GM21737 (cell line): ENCODE measurements at regions not wholly inside any gene's neighbourhood (a gene's known extent, or its start where the extent isn't known, plus 50 kb on each side); places are given as distances from the start of the nearest gene placed in this dataset.

Source experiments
- ATAC-seq: cut with Tn5 transposase; IDR thresholded peaks from one replicate; pipeline ENCODE4 v1.9.1; 2021; ENCODE audit warnings: mild to moderate bottlenecking, moderate library complexity; ENCODE audit not compliant: unreplicated experiment

DNA sequence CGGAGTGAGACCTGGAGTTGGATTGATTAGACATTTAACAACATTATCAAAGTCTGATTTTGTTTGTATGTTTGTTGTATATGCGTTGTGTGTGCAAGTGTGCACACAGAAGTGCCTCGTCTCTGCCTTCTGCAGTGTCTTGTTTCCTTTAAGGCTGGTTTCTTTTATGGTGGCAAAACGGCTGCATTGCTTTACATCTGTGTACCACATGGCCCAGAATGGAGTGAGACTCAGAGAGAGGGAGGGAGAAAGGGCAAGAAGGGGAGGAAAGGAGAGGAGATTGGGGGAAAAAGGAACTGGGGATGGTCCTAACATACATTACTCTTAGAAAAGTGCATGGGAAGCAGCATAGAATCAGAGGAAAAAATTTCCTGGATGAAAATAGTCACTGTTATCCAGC, 99.7 kb upstream of the WLS start:
- ATAC-seq, result no peak

GRCh38 chr1:68331117-68331865, 99.0 kb upstream of the WLS start:
- ATAC-seq, result no peak

GRCh38 chr1:68330391-68330790, 98.1 kb upstream of the WLS start:
- no peak for ATAC-seq

GRCh38 chr1:68329096-68329835, 96.9 kb upstream of the WLS start:
- ATAC-seq, result no peak

- no peak for ATAC-seq
Observed at GRCh38 chr1:68328490-68328889, 96.2 kb upstream of the WLS start.

DNA sequence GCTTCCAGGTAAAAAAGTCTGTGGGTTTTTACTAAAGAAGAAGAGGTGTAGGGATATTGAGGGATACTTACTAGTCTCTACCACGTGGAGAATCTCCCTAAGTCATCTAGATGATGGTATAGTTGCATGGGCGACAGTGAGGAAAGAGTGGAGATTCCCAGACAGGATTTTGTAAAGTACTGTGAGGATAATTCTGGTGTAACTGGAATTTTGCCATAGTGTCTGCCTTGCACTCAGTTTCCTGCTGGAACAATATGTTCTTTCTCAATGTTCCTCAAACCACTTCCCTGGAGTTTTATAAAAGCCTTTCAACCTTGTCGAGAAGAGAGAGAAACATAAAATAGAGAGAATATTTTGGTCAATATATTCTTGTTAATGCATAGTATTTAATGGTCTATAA, 95.1 kb upstream of the WLS start:
- ATAC-seq, result no peak

GRCh38 chr1:68326481-68326880, 94.2 kb upstream of the WLS start:
- ATAC-seq, result no peak

DNA sequence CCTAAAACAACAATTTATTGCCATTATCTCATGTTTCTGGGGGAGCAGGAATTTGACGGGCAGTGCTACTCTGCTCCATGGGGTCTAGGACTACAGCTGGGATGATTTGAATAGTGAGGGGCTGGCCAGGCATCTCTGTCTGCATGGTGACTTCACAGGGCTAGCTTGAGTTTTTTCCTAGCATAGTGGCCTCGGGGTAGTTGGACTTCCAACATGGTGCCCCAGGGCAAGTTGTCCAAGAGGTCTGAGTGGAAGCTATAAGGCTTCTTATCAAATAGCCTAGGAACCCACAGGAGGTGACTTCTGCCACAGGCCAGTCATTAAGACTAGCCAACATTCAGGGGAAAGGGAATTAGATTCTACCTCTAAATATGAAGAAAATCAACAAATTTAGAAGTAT, 92.0 kb upstream of the WLS start:
- no peak for ATAC-seq

GRCh38 chr1:68322837-68323687, 90.7 kb upstream of the WLS start:
- ATAC-seq, result no peak

DNA sequence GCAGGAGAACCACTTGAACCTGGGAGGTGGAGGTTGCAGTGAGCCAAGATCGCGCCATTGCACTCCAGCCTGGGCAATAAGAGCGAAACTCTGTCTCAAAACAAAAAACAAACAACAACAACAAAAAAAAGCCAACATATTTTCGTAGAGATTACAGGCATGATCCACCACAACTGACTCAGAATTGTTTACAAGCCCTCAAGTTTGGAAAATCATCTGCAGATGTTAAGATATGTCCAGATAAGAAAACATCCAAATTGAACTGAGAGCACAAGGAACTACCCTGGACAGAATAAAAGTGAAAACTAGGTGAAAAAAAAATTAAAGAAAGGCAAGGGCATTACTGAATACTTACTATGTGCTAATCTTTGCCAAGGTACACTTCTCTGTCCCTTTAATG, 89.8 kb upstream of the WLS start:
- ATAC-seq, result no peak

DNA sequence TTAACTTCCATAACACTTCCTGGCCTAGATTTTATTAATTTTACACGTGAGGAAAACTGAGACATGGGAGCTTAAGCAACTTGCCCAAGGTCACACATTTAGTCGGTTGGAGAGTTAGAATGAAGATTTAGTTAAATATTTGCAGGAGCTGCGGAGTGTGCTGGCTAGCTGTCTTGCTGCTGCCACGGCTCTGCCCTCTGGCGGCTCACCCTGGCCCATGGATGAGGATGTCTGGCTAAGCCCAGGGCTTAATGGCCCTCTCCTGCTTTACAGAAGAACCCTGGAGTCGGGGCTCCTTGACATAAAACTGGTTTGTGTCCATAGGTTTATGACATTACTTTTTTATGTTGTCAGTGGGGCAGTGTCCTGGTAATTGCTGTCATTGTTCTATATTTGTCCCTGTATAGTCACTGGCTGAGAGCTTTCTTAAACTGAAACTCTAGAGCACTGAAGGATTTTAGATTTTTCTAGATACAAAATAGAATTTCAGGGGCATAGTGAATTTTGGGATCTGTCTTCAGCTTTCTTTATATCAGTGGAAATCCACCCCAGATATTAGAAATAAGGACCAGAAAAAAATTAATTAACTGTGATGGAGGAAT, 88.9 kb upstream of the WLS start:
- ATAC-seq, result no peak

DNA sequence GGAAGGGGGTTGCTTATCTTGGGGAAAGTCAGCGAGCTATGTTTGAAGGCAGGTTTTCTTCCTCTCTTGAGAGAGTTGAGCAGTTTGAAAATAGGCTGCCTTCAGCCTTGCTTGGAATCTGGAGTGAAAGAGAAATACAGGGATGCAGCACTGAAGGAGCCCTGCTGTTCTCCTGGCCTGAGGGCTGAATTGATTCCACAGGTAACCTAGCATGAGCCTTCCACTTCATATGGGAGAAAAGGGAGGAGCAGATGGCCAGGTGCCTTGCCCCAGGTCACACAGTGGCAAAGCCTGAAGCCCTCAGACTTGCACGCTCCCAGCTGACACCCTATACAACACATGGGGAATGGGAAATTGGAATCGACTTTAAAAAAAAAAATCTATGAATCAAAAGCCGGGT, 88.0 kb upstream of the WLS start:
- no peak for ATAC-seq

DNA sequence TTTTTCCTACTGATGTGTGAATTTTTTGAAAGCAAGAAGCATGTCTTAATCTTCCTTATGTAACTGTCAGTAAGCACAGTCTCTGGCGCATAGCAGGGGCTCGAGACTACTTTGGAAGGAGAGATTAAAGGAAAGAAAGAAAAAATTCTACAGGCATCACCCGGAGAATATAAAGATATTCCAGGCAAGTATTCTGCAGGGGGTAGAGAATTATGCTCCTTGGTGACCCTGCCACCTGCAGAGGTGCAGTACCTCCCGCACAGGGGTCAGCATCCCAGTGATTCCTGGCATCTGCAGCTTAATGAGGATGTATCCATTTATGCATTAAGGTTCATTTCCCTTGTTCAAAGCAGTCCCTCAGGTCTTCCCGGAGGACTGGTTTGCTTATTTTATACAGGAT, 87.6 kb upstream of the WLS start:
- ATAC-seq, result no peak

DNA sequence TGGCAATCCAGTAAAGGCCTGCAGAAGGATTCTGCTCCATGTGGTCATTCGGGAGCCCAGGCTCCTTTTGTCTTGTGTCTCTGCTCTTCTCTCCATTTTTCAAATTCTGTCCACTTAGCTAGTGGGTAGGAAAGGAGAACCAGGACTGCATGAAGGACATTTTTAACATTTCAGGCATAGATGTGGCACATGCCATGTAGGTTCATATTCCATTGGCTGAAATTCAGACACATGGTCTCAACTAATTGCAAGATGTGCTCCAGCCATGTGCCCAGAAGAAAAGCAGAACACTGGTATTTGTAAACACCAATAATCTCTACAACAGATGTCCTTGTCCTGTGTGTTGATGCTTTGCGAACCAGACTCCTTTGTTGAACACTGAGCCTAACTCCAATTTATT, 85.2 kb upstream of the WLS start:
- ATAC-seq, result no peak

GRCh38 chr1:68314151-68314780, 81.9 kb upstream of the WLS start:
- ATAC-seq, result no peak

GRCh38 chr1:68313735-68314134, 81.4 kb upstream of the WLS start:
- no peak for ATAC-seq

DNA sequence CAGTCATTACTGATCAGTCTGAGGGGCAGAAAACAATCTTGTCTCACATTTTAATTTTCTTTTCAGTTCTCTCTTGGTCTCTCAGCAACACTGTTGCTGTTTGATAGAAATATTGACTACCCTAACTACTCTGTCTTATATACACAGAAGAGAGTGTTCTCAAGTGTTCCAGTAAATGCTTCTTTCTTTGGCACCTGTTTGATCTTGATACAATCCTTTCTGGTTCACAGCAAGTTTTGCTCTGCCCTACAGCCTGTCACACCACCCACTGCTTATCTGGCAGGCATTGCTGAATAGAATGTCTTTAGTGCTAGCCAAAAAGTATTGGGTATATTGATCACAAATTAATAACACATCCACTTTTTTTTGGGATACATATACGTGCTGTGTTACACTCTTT, 75.7 kb upstream of the WLS start:
- no peak for ATAC-seq

GRCh38 chr1:68307378-68307787, 75.1 kb upstream of the WLS start:
- no peak for ATAC-seq

DNA sequence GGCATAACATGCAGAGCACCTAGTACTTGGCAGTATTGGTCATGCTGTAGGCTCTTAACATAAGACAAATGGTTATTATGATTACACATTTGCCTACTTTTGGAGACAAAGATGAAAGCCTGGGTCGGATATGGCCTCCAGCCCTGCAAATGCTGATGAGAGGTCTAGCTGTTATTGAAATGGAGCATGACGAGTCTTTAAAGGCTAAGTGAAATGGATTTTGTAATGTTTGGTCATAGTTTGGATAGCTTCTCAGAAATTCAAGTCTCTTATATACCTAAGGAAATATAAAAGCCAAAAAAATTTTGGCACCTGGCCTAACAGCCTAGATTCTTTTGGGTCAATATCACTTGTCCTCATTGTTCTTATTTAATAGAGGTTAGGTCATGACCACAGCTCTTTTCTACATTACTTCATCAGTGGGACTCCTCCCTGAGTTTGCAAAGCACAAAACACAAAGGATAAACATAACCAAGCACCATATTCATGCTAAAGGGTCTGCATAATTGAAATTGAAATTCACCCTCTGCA, 69.2 kb upstream of the WLS start:
- no peak for ATAC-seq

GRCh38 chr1:68294367-68295066, 62.2 kb upstream of the WLS start:
- ATAC-seq, result no peak
